ENCODE measurements at regions not wholly inside any gene's neighbourhood (a gene's known extent, or its start where the extent isn't known, plus 50 kb on each side); places are given as distances from the start of the nearest gene placed in this dataset.

- TF ChIP-seq CTCF (optimal IDR thresholded peaks at IDR 0.05 in 1 of 3, IDR thresholded peaks at IDR 0.05 in 1 of 3, conservative IDR thresholded peaks at IDR 0.05 in 1 of 3; ENCODE audit: extremely low read depth in 1 of 3, insufficient read depth in 2 of 3, low read length in 3 of 3) = no peak
- TF ChIP-seq EZH2 (IDR thresholded peaks at IDR 0.05; ENCODE audit: low read length) = no peak
Observed at GRCh38 chr3:145721273-145721805, 439.6 kb downstream of the PLOD2 start.
